Muscle layer of duodenum (tissue), 2 donors: ENCODE measurements at regions not wholly inside any gene's neighbourhood (a gene's known extent, or its start where the extent isn't known, plus 50 kb on each side); places are given as distances from the start of the nearest gene placed in this dataset.

Experiments
- H3K27ac ChIP-seq: one replicate; pipeline ENCODE4 v1.7.0; 2013; ENCODE audit warnings: mild to moderate bottlenecking, low read length
- H3K27me3 ChIP-seq: one replicate; pipeline ENCODE4 v1.7.0; 2013; ENCODE audit warnings: low read depth, mild to moderate bottlenecking, control low read depth, low read length
- H3K36me3 ChIP-seq, 2 donors: one replicate each; pipeline ENCODE4 v1.7.0; 2013; ENCODE audit warnings: low read length in 2 of 2, control low read depth in 1 of 2, mild to moderate bottlenecking in 1 of 2; ENCODE audit not compliant: insufficient read depth in 2 of 2, control insufficient read depth in 1 of 2
- H3K4me1 ChIP-seq, 2 donors: one replicate each; pipeline ENCODE4 v1.7.0; 2013; ENCODE audit warnings: low read length in 2 of 2, mild to moderate bottlenecking in 2 of 2, control low read depth in 1 of 2, moderate library complexity in 1 of 2; ENCODE audit not compliant: insufficient read depth in 2 of 2, control insufficient read depth in 1 of 2
- H3K4me3 ChIP-seq, 2 donors: one replicate each; pipeline ENCODE4 v1.7.0; 2013; ENCODE audit warnings: low read length in 2 of 2, low read depth in 1 of 2, mild to moderate bottlenecking in 1 of 2
- H3K9me3 ChIP-seq, 2 donors: one replicate each; pipeline ENCODE4 v1.7.0; 2013; ENCODE audit warnings: low read length in 2 of 2, control low read depth in 1 of 2, mild to moderate bottlenecking in 1 of 2; ENCODE audit not compliant: control insufficient read depth in 1 of 2
- donor health status: healthy.

DNA sequence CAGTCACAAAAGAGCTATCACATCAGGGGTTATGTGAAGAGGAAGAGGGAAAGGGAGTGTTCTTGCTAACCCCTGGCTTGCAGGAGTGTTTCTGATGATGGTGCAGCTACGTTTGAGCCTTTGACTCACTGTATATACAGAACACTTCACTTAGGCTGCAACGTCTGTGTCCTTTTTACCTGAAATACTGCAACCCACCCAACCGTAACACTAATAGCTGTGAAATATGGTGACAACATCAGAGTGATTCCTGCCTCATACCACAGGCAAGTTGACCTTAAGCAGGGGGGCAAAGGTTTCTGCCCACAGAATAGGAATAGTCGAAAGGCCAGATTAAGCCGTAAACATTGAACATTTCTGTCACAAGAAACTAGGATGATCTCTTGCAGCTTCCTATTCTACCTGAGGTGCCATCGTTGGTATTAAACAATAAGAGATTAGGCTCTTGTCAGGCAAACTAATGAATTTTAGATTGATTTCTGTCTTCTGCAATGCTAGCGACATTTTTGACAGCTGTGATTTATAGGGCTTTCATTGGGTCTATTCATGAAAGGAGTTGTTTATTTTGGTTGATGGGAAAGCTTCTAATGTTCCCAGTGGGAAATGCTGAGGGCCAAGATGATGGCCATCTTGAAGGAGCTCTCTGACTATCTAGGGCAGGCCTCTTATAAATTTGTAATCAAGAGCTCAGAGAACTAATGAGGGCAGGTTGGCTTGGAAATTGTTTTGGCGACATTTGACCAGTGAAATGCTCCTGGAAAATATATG, 316.8 kb downstream of the PIK3C3 start:
- H3K9me3 ChIP-seq, result no peaks in the 10 kb centered on the region
- no peak overlapping the region for H3K27ac ChIP-seq
- no peak overlapping the region for H3K4me3 ChIP-seq
- H3K4me1 ChIP-seq, result peaks cover 0 to 4% of the 10 kb centered on the region in 2 donors
- no peaks in the 10 kb centered on the region for H3K27me3 ChIP-seq
- H3K36me3 ChIP-seq, result no peaks in the 10 kb centered on the region

DNA sequence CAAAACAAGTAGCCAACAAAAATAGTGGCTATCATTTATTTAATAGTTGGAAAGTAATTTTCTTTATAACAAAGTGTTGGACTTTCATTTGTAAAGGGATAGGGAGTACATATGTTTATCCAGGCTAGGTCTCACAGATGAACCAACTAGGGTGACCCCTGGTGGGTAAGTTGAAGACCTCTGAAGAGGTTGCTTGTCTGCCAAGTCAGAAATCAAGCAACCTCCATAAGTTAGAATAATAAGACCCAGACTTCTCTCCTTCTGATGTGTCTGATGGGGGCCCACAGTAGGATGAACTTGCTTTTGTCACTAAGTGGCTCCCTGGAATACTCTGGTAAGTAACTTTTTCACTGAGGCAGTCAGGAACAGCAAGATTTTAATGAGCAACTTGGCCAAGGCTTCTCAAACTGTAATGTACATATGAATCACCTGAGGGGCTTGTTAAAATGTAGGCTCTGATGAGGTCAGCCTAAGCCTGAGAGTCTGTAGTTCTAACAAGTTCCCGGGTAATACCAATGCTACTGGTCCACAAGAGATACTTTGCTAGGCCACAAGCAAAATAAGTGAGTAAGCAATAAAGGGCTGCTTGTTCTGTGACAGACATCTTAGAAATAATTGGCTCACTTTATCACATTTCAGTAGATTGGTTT, 319.6 kb downstream of the PIK3C3 start:
- no peak overlapping the region for H3K4me3 ChIP-seq
- H3K9me3 ChIP-seq, result no peaks in the 10 kb centered on the region
- peaks cover 0 to 4% of the 10 kb centered on the region in 2 donors for H3K4me1 ChIP-seq
- H3K36me3 ChIP-seq, result no peaks in the 10 kb centered on the region
- H3K27me3 ChIP-seq, result no peaks in the 10 kb centered on the region
- H3K27ac ChIP-seq, result no peak overlapping the region

DNA sequence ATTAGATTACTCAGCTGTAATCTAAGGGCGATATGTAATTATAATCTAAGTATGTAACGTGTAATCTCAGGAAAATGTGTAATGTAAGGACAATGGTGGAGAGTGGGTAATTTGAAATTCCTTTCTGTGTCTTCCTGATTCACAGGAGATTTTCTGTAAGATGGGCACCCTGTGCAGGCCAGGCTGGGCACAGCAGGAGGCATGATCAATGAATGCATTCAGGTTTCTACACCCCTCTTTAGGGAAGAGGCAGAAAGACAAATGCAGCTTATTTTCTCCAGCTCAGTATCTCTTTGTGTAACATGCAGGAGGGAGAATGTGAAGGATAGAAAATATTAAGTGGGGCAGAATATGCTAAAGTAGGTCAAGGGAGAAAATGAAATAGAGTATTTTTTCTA, 320.1 kb downstream of the PIK3C3 start:
- H3K4me1 ChIP-seq, result peaks cover 0 to 4% of the 10 kb centered on the region in 2 donors
- H3K9me3 ChIP-seq, result no peaks in the 10 kb centered on the region
- no peaks in the 10 kb centered on the region for H3K27me3 ChIP-seq
- H3K36me3 ChIP-seq, result no peaks in the 10 kb centered on the region
- no peak overlapping the region for H3K27ac ChIP-seq
- no peak overlapping the region for H3K4me3 ChIP-seq

DNA sequence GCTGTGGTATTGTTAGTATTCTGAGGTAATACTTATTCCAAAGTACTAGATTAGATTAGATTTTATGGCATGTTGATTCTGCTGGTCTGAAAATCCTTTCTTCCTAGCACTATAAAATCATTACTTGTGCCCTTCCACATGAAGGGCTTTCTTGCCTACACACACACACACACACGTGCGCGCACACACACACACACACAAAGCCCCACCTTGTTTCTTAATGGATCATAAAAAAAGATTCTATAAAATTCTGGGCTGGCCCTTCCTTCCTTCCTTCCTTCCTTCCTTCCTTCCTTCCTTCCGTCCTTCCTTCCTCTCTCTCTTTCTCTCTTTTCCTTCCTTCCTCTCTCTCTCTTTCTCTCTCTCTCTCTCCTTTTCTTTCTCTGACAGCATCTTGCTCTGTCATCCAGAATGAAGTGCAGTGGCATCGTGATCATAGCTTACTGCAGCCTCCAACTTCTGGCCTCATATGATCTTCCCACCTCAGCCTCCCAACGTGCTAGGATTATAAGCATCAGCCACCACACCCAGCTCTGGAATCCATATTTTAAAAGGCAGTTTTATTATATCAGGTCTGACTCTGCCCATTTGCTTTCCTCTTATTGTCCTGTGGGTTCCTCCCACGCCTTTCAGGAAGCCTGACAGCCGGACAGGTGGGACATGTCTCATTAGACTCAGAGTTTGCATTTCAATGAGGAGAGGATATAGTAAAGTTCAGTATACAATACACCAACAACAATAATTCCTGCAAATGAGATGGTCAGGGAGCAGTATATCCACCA, 321.1 kb downstream of the PIK3C3 start:
- Histone ChIP-seq H3K27ac (no peak overlapping the region), H3K4me1 (peaks cover 0 to 4% of the 10 kb centered on the region in 2 donors), H3K9me3 (no peaks in the 10 kb centered on the region), H3K36me3 (no peaks in the 10 kb centered on the region), H3K4me3 (no peak overlapping the region), H3K27me3 (no peaks in the 10 kb centered on the region)

DNA sequence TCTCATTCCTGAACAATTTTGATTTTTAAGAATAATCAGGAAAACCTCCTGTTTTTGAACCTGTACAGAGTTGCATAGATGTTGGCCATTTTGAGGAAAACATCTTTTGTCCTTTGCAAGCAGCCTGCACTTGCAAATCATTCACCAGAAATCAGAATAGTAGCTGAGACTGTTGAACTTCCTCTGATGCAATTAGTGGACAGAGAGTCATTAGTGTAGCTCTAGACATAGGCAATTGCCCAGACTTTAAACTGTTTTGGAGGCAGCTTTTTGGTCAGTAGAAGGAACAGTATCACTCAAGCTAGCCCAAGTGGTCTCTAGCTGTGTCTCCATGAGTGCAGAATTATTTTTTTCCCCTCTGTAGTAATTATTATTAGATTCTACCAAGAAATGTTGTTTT, 326.1 kb downstream of the PIK3C3 start:
- Histone ChIP-seq H3K36me3 (no peaks in the 10 kb centered on the region), H3K27me3 (no peaks in the 10 kb centered on the region), H3K9me3 (no peaks in the 10 kb centered on the region), H3K27ac (no peak overlapping the region), H3K4me3 (no peak overlapping the region), H3K4me1 (no peaks in the 10 kb centered on the region)

DNA sequence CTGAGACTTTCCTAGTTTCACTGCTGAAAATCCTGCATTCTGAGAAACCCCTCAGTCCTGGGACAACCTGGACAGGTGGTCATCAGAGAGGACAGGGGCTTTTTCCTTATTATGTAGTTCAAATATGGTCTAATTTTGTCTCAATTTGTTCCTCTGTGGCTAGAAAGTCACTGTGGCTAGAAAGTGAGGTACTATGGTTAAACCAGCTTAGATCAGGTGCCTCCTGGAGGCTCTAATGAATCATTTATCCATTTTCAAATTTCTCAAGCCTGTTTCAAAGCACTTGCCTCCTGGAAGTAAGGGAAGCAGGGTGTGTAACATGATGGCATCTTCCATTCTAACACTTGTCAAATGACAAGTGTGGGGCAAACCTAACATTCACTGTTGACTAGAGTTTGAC, 326.8 kb downstream of the PIK3C3 start:
- H3K4me3 ChIP-seq, result no peak overlapping the region
- no peaks in the 10 kb centered on the region for H3K9me3 ChIP-seq
- H3K27ac ChIP-seq, result no peak overlapping the region
- H3K36me3 ChIP-seq, result no peaks in the 10 kb centered on the region
- no peaks in the 10 kb centered on the region for H3K4me1 ChIP-seq
- no peaks in the 10 kb centered on the region for H3K27me3 ChIP-seq

GRCh38 chr18:42287047-42287446, 332.0 kb downstream of the PIK3C3 start:
- Histone ChIP-seq H3K9me3 (no peaks in the 10 kb centered on the region), H3K36me3 (no peaks in the 10 kb centered on the region), H3K4me3 (no peak overlapping the region), H3K27ac (no peak overlapping the region), H3K27me3 (no peaks in the 10 kb centered on the region), H3K4me1 (no peaks in the 10 kb centered on the region)

GRCh38 chr18:42288129-42288528, 333.1 kb downstream of the PIK3C3 start:
- Histone ChIP-seq H3K4me3 (no peak overlapping the region), H3K9me3 (no peaks in the 10 kb centered on the region), H3K36me3 (no peaks in the 10 kb centered on the region), H3K4me1 (no peaks in the 10 kb centered on the region), H3K27ac (no peak overlapping the region), H3K27me3 (no peaks in the 10 kb centered on the region)

DNA sequence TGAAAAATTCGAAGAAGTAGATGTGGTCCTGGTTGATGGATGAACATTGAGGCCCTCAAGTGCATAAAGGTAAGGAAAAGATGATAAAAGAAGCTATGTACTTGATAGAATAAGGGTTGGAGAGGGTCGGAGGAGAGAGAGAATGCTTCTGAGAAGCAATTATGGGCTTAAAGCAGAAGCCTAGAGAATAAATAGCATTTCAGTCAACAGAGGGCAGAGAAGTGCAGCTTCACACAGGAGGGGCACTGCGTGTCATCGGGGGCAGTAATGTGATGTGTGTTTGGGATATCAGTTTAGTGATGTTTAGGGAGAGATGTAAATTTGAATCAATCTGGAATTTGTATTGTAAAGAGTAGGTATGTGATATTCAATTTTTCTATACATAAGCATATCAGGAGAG, 334.5 kb downstream of the PIK3C3 start:
- Histone ChIP-seq H3K36me3 (no peaks in the 10 kb centered on the region), H3K4me3 (no peak overlapping the region), H3K27me3 (no peaks in the 10 kb centered on the region), H3K9me3 (no peaks in the 10 kb centered on the region), H3K4me1 (no peaks in the 10 kb centered on the region), H3K27ac (no peak overlapping the region)

- no peak overlapping the region for H3K4me3 ChIP-seq
- H3K27me3 ChIP-seq, result no peaks in the 10 kb centered on the region
- H3K36me3 ChIP-seq, result no peaks in the 10 kb centered on the region
- no peak overlapping the region for H3K27ac ChIP-seq
- H3K4me1 ChIP-seq, result no peaks in the 10 kb centered on the region
- H3K9me3 ChIP-seq, result no peaks in the 10 kb centered on the region
Observed at GRCh38 chr18:42290318-42291307, 335.6 kb downstream of the PIK3C3 start.
